Endodermal cell (in vitro differentiated cells): ENCODE measurements at regions not wholly inside any gene's neighbourhood (a gene's known extent, or its start where the extent isn't known, plus 50 kb on each side); places are given as distances from the start of the nearest gene placed in this dataset.

Experiments
- DNase-seq: peaks from one replicate; pipeline ENCODE4 v3.0.0-alpha.2; 2017
- H3K27ac ChIP-seq: 2 replicates; pipeline ENCODE4 v1.5.1; 2013; ENCODE audit warnings: mild to moderate bottlenecking, low read depth, low read length, moderate library complexity
- H3K27me3 ChIP-seq: 2 replicates; pipeline ENCODE4 v1.6.1; 2013; ENCODE audit warnings: mild to moderate bottlenecking, low read length, moderate library complexity; ENCODE audit not compliant: insufficient read depth, control insufficient read depth, poor library complexity, severe bottlenecking
- H3K36me3 ChIP-seq: 2 replicates; pipeline ENCODE4 v1.7.0; 2013; ENCODE audit warnings: mild to moderate bottlenecking, low read length, moderate library complexity; ENCODE audit not compliant: control insufficient read depth, insufficient read depth
- H3K4me1 ChIP-seq: one replicate; pipeline ENCODE4 v1.7.0; 2013; ENCODE audit warnings: low read length; ENCODE audit not compliant: control insufficient read depth, insufficient read depth
- H3K4me3 ChIP-seq: 2 replicates; pipeline ENCODE4 v1.5.1; 2013; ENCODE audit warnings: mild to moderate bottlenecking, low read length, moderate library complexity
- H3K9ac ChIP-seq: 2 replicates; pipeline ENCODE4 v1.6.1; 2013; ENCODE audit warnings: mild to moderate bottlenecking, low read length, moderate library complexity; ENCODE audit not compliant: poor library complexity, severe bottlenecking; ENCODE audit errors: extremely low read depth
- H3K9me3 ChIP-seq: 2 replicates; pipeline ENCODE4 v1.6.1; 2013; ENCODE audit warnings: mild to moderate bottlenecking, low read length, moderate library complexity; ENCODE audit not compliant: control insufficient read depth
- H3K27ac Mint-ChIP-seq: 2 replicates; pipeline ENCODE4 v1.8.0; 2020; ENCODE audit warnings: mixed read lengths
- H3K27me3 Mint-ChIP-seq: 2 replicates; pipeline ENCODE4 v1.8.0; 2021; ENCODE audit warnings: mild to moderate bottlenecking, mixed read lengths; ENCODE audit not compliant: insufficient read depth
- H3K36me3 Mint-ChIP-seq: 2 replicates; pipeline ENCODE4 v1.8.0; 2020; ENCODE audit warnings: low read depth, mixed read lengths
- H3K4me1 Mint-ChIP-seq: 2 replicates; pipeline ENCODE4 v1.8.0; 2020; ENCODE audit warnings: mixed read lengths
- H3K4me3 Mint-ChIP-seq: 2 replicates; pipeline ENCODE4 v1.8.0; 2020; ENCODE audit warnings: mild to moderate bottlenecking, moderate library complexity, mixed read lengths
- H3K9me3 Mint-ChIP-seq: 2 replicates; pipeline ENCODE4 v1.8.0; 2020; ENCODE audit warnings: mild to moderate bottlenecking, mixed read lengths
- WGBS, 2 experiments: methylation state at CpG; one replicate each; pipeline versions ENCODE4 v1.1.5 to v1.1.7; 2013; ENCODE audit warnings: missing lambda C conversion rate in 2 of 2, mixed read lengths in 1 of 2; ENCODE audit not compliant: insufficient coverage in 1 of 2, insufficient read length in 1 of 2; 5-methylcytosine and 5-hydroxymethylcytosine counted together
- TF ChIP-seq, protein P1 (sequence below): fragments of 200-600 bp; sonication (generic); conservative IDR thresholded peaks from 2 replicates; pipeline ENCODE4 v1.5.0; 2021; ENCODE audit warnings: antibody characterized with exemption, mild to moderate bottlenecking

- Histone ChIP-seq H3K27ac (no peak overlapping the region), H3K4me3 (no peak overlapping the region), H3K9ac (no peak overlapping the region), H3K4me1 (no peaks in the 10 kb centered on the region), H3K36me3 (no peaks in the 10 kb centered on the region), H3K27me3 (no peaks in the 10 kb centered on the region), H3K9me3 (no peaks in the 10 kb centered on the region)
- peaks cover 3% of the 10 kb centered on the region for H3K36me3 Mint-ChIP-seq
- no peak for DNase-seq
- no peak overlapping the region for H3K4me3 Mint-ChIP-seq
- H3K27ac Mint-ChIP-seq = no peak overlapping the region
- no peaks in the 10 kb centered on the region for H3K27me3 Mint-ChIP-seq
- H3K9me3 Mint-ChIP-seq = peaks cover 12% of the 10 kb centered on the region
- H3K4me1 Mint-ChIP-seq = peaks cover 13% of the 10 kb centered on the region
- TF ChIP-seq, protein P1, sequence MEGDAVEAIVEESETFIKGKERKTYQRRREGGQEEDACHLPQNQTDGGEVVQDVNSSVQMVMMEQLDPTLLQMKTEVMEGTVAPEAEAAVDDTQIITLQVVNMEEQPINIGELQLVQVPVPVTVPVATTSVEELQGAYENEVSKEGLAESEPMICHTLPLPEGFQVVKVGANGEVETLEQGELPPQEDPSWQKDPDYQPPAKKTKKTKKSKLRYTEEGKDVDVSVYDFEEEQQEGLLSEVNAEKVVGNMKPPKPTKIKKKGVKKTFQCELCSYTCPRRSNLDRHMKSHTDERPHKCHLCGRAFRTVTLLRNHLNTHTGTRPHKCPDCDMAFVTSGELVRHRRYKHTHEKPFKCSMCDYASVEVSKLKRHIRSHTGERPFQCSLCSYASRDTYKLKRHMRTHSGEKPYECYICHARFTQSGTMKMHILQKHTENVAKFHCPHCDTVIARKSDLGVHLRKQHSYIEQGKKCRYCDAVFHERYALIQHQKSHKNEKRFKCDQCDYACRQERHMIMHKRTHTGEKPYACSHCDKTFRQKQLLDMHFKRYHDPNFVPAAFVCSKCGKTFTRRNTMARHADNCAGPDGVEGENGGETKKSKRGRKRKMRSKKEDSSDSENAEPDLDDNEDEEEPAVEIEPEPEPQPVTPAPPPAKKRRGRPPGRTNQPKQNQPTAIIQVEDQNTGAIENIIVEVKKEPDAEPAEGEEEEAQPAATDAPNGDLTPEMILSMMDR = no peak
Measured at GRCh38 chr9:78592811-78593210, 295.9 kb downstream of the PSAT1 start.

DNA sequence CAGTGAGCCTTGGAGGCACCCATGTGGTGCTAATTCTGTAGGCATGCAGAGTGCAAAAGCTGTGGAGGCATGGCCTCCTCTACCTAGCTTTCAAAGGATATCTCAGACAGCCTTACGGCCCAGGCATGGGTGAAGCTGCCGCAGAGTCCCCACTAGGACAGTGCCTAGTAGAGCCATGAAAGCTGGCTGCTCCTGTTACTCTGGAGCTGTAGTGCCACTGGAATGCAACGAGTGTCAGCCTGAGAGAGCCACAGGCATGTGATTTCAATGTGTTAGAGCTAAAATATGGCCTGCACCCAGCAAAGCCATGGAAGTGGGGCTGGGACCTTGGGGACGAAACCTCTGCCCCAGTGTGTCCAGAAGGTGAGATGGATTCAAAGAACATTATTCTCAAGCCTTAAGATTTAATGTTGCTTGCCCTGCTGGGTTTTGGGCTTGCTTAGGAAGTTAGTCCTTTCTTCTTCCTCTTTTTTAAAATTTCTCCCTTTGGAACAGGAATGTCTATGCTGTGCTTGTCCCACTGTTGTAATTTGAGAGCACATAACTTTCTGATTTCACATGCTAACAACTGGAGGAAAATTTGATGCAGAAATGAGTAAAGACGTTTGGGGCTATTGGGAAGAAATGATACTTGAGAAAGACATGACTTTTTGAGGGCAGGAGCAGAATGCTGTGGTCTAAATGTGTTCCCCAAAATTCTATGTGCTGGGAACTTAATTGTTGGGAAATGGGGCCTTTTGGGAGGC, 298.4 kb downstream of the PSAT1 start:
- Histone ChIP-seq H3K36me3 (no peaks in the 10 kb centered on the region), H3K9me3 (no peaks in the 10 kb centered on the region), H3K27me3 (no peaks in the 10 kb centered on the region), H3K27ac (no peak overlapping the region), H3K4me1 (no peaks in the 10 kb centered on the region), H3K4me3 (no peak overlapping the region), H3K9ac (no peak overlapping the region)
- Mint-ChIP-seq H3K36me3 (no peaks in the 10 kb centered on the region), H3K27me3 (no peaks in the 10 kb centered on the region), H3K27ac (no peak overlapping the region), H3K4me3 (no peak overlapping the region), H3K4me1 (peaks cover 26% of the 10 kb centered on the region), H3K9me3 (peaks cover 2% of the 10 kb centered on the region)
- TF ChIP-seq, protein P1 = no peak
- 89 to 92% methylated on average over 3 to 5 of the region's 5 CpGs for WGBS, 2 experiments
- no peak for DNase-seq

DNA sequence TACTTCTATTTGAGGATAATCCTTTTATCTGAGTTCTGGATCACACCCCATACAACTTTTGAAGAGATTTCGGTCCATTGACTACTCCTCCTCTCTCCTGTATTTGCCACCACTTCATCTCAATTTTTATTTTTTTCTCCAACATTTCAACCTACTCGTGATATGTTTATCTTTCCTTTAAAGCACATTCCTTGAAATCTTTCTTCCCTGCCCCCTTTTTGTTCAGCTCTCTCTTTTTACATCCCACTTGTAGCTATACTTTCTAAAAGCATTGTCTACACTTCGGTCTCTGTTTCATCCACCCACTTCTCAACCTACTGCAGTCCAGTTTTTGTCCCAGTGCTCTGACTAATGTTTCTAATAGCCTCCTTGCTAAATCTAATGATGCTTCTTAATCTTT, 299.4 kb downstream of the PSAT1 start:
- Mint-ChIP-seq H3K27me3 (no peaks in the 10 kb centered on the region), H3K4me1 (peaks cover 26% of the 10 kb centered on the region), H3K36me3 (no peaks in the 10 kb centered on the region), H3K4me3 (no peak overlapping the region), H3K27ac (no peak overlapping the region), H3K9me3 (peaks cover 2% of the 10 kb centered on the region)
- Histone ChIP-seq H3K4me1 (no peaks in the 10 kb centered on the region), H3K36me3 (no peaks in the 10 kb centered on the region), H3K9me3 (no peaks in the 10 kb centered on the region), H3K9ac (no peak overlapping the region), H3K4me3 (no peak overlapping the region), H3K27me3 (no peaks in the 10 kb centered on the region), H3K27ac (no peak overlapping the region)
- DNase-seq = no peak
- WGBS, 2 experiments = 87 to 93% methylated on average over 3 of the region's 3 CpGs
- TF ChIP-seq, protein P1 = no peak
